Activated T-cell treated with anti-CD3 and anti-CD28 coated beads, Interleukin-2, amount 50 U/mL, for 24 hours (primary cell): ENCODE measurements at regions not wholly inside any gene's neighbourhood (a gene's known extent, or its start where the extent isn't known, plus 50 kb on each side); places are given as distances from the start of the nearest gene placed in this dataset.

Experiments
- DNase-seq: peaks from one replicate; pipeline ENCODE4 v3.0.0-alpha.2; 2020
- H3K27ac Mint-ChIP-seq: 2 replicates; pipeline ENCODE4 v1.8.0; 2020; ENCODE audit warnings: mild to moderate bottlenecking, mixed read lengths
- H3K27me3 Mint-ChIP-seq: 2 replicates; pipeline ENCODE4 v1.8.0; 2020; ENCODE audit warnings: mixed read lengths
- H3K36me3 Mint-ChIP-seq: 2 replicates; pipeline ENCODE4 v1.8.0; 2020; ENCODE audit warnings: low read depth, mixed read lengths
- H3K4me1 Mint-ChIP-seq: 2 replicates; pipeline ENCODE4 v1.8.0; 2020; ENCODE audit warnings: low read depth, mixed read lengths
- H3K4me3 Mint-ChIP-seq: 2 replicates; pipeline ENCODE4 v1.8.0; 2020; ENCODE audit warnings: mild to moderate bottlenecking, moderate library complexity, mixed read lengths
- H3K9me3 Mint-ChIP-seq: 2 replicates; pipeline ENCODE4 v1.8.0; 2020; ENCODE audit warnings: mixed read lengths

- Mint-ChIP-seq H3K4me3 (no peak overlapping the region), H3K36me3 (no peaks in the 10 kb centered on the region), H3K27me3 (no peaks in the 10 kb centered on the region), H3K27ac (no peak overlapping the region), H3K4me1 (peaks cover 13% of the 10 kb centered on the region), H3K9me3 (no peaks in the 10 kb centered on the region)
- DNase-seq: no peak
Observed at GRCh38 chr4:71257761-71258160, 81.1 kb upstream of the SLC4A4 start.

- Mint-ChIP-seq H3K27ac (no peak overlapping the region), H3K9me3 (no peaks in the 10 kb centered on the region), H3K4me1 (peaks cover 13% of the 10 kb centered on the region), H3K36me3 (no peaks in the 10 kb centered on the region), H3K4me3 (no peak overlapping the region), H3K27me3 (no peaks in the 10 kb centered on the region)
- DNase-seq: no peak
Observed at GRCh38 chr4:71258323-71258722, 80.5 kb upstream of the SLC4A4 start.

GRCh38 chr4:71259280-71259679 is 79.5 kb upstream of the SLC4A4 start:
- no peaks in the 10 kb centered on the region for H3K36me3 Mint-ChIP-seq
- H3K4me3 Mint-ChIP-seq: no peak overlapping the region
- no peaks in the 10 kb centered on the region for H3K9me3 Mint-ChIP-seq
- H3K27me3 Mint-ChIP-seq: no peaks in the 10 kb centered on the region
- peaks cover 9% of the 10 kb centered on the region for H3K4me1 Mint-ChIP-seq
- DNase-seq: no peak
- H3K27ac Mint-ChIP-seq: no peak overlapping the region

- no peak overlapping the region for H3K27ac Mint-ChIP-seq
- no peaks in the 10 kb centered on the region for H3K36me3 Mint-ChIP-seq
- H3K4me1 Mint-ChIP-seq: peaks cover 9% of the 10 kb centered on the region
- H3K27me3 Mint-ChIP-seq: no peaks in the 10 kb centered on the region
- no peaks in the 10 kb centered on the region for H3K9me3 Mint-ChIP-seq
- H3K4me3 Mint-ChIP-seq: no peak overlapping the region
- DNase-seq: no peak
Observed at GRCh38 chr4:71259911-71260331, 78.9 kb upstream of the SLC4A4 start.

DNA sequence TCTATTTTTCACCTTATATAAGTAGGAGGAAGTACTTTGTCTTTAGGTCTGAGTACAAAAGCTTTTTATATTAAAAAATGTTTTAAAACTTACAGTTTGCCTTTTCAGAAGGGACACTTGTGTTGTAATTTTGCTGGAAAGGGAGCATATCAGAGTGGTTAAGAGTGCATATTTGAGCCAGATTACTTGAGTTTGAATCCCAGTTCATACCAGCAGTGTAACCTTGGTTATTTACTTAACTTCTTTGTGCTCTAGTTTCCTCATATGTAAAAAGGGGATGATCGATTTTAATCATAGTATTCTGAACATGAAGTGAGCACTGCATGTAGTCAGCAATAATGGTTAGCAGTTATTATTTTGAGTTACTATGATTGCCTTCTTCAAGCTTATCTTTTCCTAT is 78.3 kb upstream of the SLC4A4 start:
- H3K4me1 Mint-ChIP-seq: peaks cover 9% of the 10 kb centered on the region
- H3K27me3 Mint-ChIP-seq: no peaks in the 10 kb centered on the region
- DNase-seq: no peak
- no peaks in the 10 kb centered on the region for H3K9me3 Mint-ChIP-seq
- no peaks in the 10 kb centered on the region for H3K36me3 Mint-ChIP-seq
- H3K27ac Mint-ChIP-seq: no peak overlapping the region
- H3K4me3 Mint-ChIP-seq: no peak overlapping the region

- H3K36me3 Mint-ChIP-seq: no peaks in the 10 kb centered on the region
- no peak overlapping the region for H3K4me3 Mint-ChIP-seq
- peaks cover 9% of the 10 kb centered on the region for H3K4me1 Mint-ChIP-seq
- H3K27ac Mint-ChIP-seq: no peak overlapping the region
- H3K27me3 Mint-ChIP-seq: no peaks in the 10 kb centered on the region
- no peak for DNase-seq
- H3K9me3 Mint-ChIP-seq: no peaks in the 10 kb centered on the region
Observed at GRCh38 chr4:71261001-71261400, 77.8 kb upstream of the SLC4A4 start.

DNA sequence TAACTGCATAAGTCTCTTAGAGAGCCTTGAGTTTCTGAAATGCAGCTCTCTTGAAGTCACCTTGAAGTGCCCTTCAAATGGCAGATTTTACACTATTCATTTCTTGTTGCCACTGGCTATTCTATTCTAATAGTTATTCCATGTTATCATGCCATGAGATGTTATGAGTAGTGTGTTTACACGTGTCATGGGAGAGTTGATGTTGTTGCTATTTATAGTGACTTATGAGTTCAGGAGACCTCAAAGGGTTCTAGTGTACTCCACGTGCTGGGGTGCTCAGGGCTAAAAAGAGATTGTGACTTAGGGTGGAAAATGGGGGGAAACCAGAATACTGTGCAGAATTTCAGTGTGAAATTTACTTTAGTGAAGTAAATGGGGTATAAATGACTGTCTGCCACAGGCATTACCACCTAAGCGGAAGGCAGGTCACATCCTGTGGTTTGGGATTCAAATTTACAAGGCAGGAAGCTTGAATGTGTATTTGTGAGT is 77.1 kb upstream of the SLC4A4 start:
- Mint-ChIP-seq H3K27me3 (no peaks in the 10 kb centered on the region), H3K9me3 (no peaks in the 10 kb centered on the region), H3K36me3 (no peaks in the 10 kb centered on the region), H3K4me1 (peaks cover 13% of the 10 kb centered on the region), H3K4me3 (no peak overlapping the region), H3K27ac (no peak overlapping the region)
- DNase-seq: no peak

GRCh38 chr4:71262161-71262560 is 76.7 kb upstream of the SLC4A4 start:
- Mint-ChIP-seq H3K9me3 (no peaks in the 10 kb centered on the region), H3K36me3 (no peaks in the 10 kb centered on the region), H3K27ac (no peak overlapping the region), H3K4me3 (no peak overlapping the region), H3K4me1 (peaks cover 13% of the 10 kb centered on the region), H3K27me3 (no peaks in the 10 kb centered on the region)
- DNase-seq: no peak

- Mint-ChIP-seq H3K27ac (no peak overlapping the region), H3K4me3 (no peak overlapping the region), H3K36me3 (no peaks in the 10 kb centered on the region), H3K4me1 (peaks cover 12% of the 10 kb centered on the region), H3K27me3 (no peaks in the 10 kb centered on the region), H3K9me3 (no peaks in the 10 kb centered on the region)
- DNase-seq: no peak
Observed at GRCh38 chr4:71266090-71266794, 72.6 kb upstream of the SLC4A4 start.

GRCh38 chr4:71267244-71267643 is 71.6 kb upstream of the SLC4A4 start:
- DNase-seq: no peak
- no peaks in the 10 kb centered on the region for H3K27me3 Mint-ChIP-seq
- H3K27ac Mint-ChIP-seq: peak overlapping the region; percentile 20
- H3K36me3 Mint-ChIP-seq: no peaks in the 10 kb centered on the region
- no peak overlapping the region for H3K4me3 Mint-ChIP-seq
- no peaks in the 10 kb centered on the region for H3K9me3 Mint-ChIP-seq
- H3K4me1 Mint-ChIP-seq: peaks cover 5% of the 10 kb centered on the region

GRCh38 chr4:71268166-71268565 is 70.7 kb upstream of the SLC4A4 start:
- no peaks in the 10 kb centered on the region for H3K36me3 Mint-ChIP-seq
- H3K4me1 Mint-ChIP-seq: peaks cover 4% of the 10 kb centered on the region
- no peak overlapping the region for H3K27ac Mint-ChIP-seq
- H3K27me3 Mint-ChIP-seq: no peaks in the 10 kb centered on the region
- no peaks in the 10 kb centered on the region for H3K9me3 Mint-ChIP-seq
- no peak overlapping the region for H3K4me3 Mint-ChIP-seq
- no peak for DNase-seq

- Mint-ChIP-seq H3K4me3 (no peak overlapping the region), H3K4me1 (peaks cover 4% of the 10 kb centered on the region), H3K9me3 (no peaks in the 10 kb centered on the region), H3K27me3 (no peaks in the 10 kb centered on the region), H3K36me3 (no peaks in the 10 kb centered on the region), H3K27ac (no peak overlapping the region)
- no peak for DNase-seq
Observed at GRCh38 chr4:71269233-71269632, 69.6 kb upstream of the SLC4A4 start.

DNA sequence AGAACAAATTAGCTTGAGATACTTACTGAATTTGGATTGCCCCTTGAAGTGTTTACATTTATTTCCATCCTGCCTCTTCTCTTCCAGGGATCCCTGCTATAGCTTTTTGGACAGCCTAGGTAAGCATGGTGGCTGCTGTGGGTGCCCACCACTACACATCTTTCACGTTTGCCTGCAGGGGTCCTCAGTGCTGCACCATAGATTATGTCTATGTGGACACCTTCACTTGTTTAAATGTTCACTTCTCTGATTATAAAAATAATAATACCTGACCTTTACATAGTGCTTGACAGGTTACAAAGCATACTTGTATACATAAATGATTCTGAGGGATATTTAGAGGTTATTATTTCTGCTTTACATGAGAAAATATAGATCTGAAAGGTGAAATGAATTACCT is 67.9 kb upstream of the SLC4A4 start:
- H3K4me1 Mint-ChIP-seq: peaks cover 14% of the 10 kb centered on the region
- H3K27me3 Mint-ChIP-seq: no peaks in the 10 kb centered on the region
- no peaks in the 10 kb centered on the region for H3K9me3 Mint-ChIP-seq
- H3K4me3 Mint-ChIP-seq: no peak overlapping the region
- H3K27ac Mint-ChIP-seq: no peak overlapping the region
- no peak for DNase-seq
- no peaks in the 10 kb centered on the region for H3K36me3 Mint-ChIP-seq

DNA sequence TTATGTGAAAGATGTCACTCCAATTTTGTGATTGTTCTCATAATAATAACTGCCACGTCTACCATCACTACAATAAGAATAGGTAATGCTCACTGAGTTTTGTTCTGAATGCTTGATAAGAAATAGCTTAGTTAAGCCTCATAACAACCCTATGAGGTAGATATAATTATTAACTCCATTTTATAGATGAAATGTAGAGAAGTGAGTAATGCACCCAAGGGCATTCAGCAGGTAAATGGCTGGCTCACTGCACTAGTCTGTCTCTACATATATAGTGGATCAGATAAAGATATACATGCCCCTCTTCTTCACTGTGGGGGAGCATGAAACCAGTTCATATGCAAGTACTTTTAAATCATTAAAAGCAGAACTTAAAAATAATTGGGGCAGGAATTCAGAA is 65.8 kb upstream of the SLC4A4 start:
- Mint-ChIP-seq H3K4me3 (no peak overlapping the region), H3K9me3 (no peaks in the 10 kb centered on the region), H3K27me3 (no peaks in the 10 kb centered on the region), H3K27ac (no peak overlapping the region), H3K36me3 (no peaks in the 10 kb centered on the region), H3K4me1 (peaks cover 18% of the 10 kb centered on the region)
- DNase-seq: no peak

DNA sequence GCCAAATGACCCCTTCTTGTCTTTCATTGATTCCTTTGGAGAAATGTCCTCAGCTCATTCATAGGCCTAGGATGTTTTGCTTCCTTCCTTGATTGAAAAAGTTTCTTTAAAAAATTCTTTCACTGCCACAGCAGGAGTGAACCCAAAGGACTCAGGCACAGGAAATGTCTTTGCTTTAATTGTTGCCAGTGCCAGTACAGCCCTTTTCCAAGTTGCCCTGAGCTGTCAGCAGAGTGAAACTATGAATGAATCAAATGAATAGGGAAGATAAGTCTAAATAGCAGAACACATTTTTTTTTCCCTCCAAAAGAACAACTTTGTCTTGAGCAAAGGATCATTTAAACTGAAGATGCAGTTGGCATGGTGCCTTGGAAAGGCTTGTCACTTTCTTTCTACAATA is 63.8 kb upstream of the SLC4A4 start:
- Mint-ChIP-seq H3K4me1 (peaks cover 18% of the 10 kb centered on the region), H3K36me3 (no peaks in the 10 kb centered on the region), H3K4me3 (no peak overlapping the region), H3K27me3 (no peaks in the 10 kb centered on the region), H3K9me3 (no peaks in the 10 kb centered on the region), H3K27ac (no peak overlapping the region)
- DNase-seq: no peak

- no peak overlapping the region for H3K4me3 Mint-ChIP-seq
- no peaks in the 10 kb centered on the region for H3K36me3 Mint-ChIP-seq
- H3K9me3 Mint-ChIP-seq: no peaks in the 10 kb centered on the region
- H3K4me1 Mint-ChIP-seq: peaks cover 18% of the 10 kb centered on the region
- H3K27me3 Mint-ChIP-seq: no peaks in the 10 kb centered on the region
- DNase-seq: no peak
- H3K27ac Mint-ChIP-seq: no peak overlapping the region
Observed at GRCh38 chr4:71275570-71275969, 63.2 kb upstream of the SLC4A4 start.
